ENCODE measurements at regions not wholly inside any gene's neighbourhood (a gene's known extent, or its start where the extent isn't known, plus 50 kb on each side); places are given as distances from the start of the nearest gene placed in this dataset.
A peak's percentile ranks its signal among the peaks of the same experiment; 100 is the strongest.
"Not testable (repeated sequence)": the region's sequence is repeated elsewhere in the genome, so short reads cannot be mapped to it uniquely, and the experiment has no call there.

- Histone ChIP-seq H3K36me3 (no peaks in the 10 kb centered on the region), H3K27me3 (ENCODE audit: insufficient read depth, low read depth, severe bottlenecking) (no peaks in the 10 kb centered on the region), H3K4me3 (ENCODE audit: low read depth, low read length) (no peak overlapping the region), H3K27ac (peak overlapping the region; percentile 38), H3K9me3 (ENCODE audit: severe bottlenecking) (no peaks in the 10 kb centered on the region)
- TF ChIP-seq CTCF (IDR thresholded peaks at IDR 0.05; ENCODE audit: low read depth, low read length): no peak
- no peak for DNase-seq
Measured at GRCh38 chr17:27958708-27959381, 65.7 kb upstream of the LYRM9 start.

- DNase-seq: peak; percentile 56
- H3K36me3 ChIP-seq: no peaks in the 10 kb centered on the region
Measured at GRCh38 chr17:27959382-27959709, 66.2 kb upstream of the LYRM9 start.

GRCh38 chr17:27960183-27960849 lies 67.2 kb upstream of the LYRM9 start:
- Histone ChIP-seq H3K9me3 (ENCODE audit: severe bottlenecking) (no peaks in the 10 kb centered on the region), H3K27me3 (ENCODE audit: insufficient read depth, low read depth, severe bottlenecking) (no peaks in the 10 kb centered on the region), H3K27ac (no peak overlapping the region), H3K4me3 (ENCODE audit: low read depth, low read length) (no peak overlapping the region), H3K36me3 (no peaks in the 10 kb centered on the region)
- no peak for TF ChIP-seq CTCF (IDR thresholded peaks at IDR 0.05; ENCODE audit: low read depth, low read length)
- DNase-seq: no peak

More at GRCh38 chr17:27959382-27959709, 66.2 kb upstream of the LYRM9 start:
- H3K4me3 ChIP-seq (ENCODE audit: low read depth, low read length): no peak overlapping the region
- no peaks in the 10 kb centered on the region for H3K9me3 ChIP-seq (ENCODE audit: severe bottlenecking)
- no peaks in the 10 kb centered on the region for H3K27me3 ChIP-seq (ENCODE audit: insufficient read depth, low read depth, severe bottlenecking)
- peak overlapping the region; percentile 38 for H3K27ac ChIP-seq
- no peak for TF ChIP-seq CTCF (IDR thresholded peaks at IDR 0.05; ENCODE audit: low read depth, low read length)

- not testable (repeated sequence) for H3K36me3 ChIP-seq; DNase-seq; H3K27me3 ChIP-seq (ENCODE audit: insufficient read depth, low read depth, severe bottlenecking); H3K27ac ChIP-seq; H3K9me3 ChIP-seq (ENCODE audit: severe bottlenecking); H3K4me3 ChIP-seq (ENCODE audit: low read depth, low read length)
Measured at GRCh38 chr17:27962581-27962980, 69.4 kb upstream of the LYRM9 start.

GRCh38 chr17:27965224-27965623 lies 72.1 kb upstream of the LYRM9 start:
- DNase-seq: no peak
- Histone ChIP-seq H3K36me3 (no peaks in the 10 kb centered on the region), H3K27me3 (ENCODE audit: insufficient read depth, low read depth, severe bottlenecking) (no peaks in the 10 kb centered on the region), H3K4me3 (ENCODE audit: low read depth, low read length) (no peak overlapping the region), H3K27ac (no peak overlapping the region), H3K9me3 (ENCODE audit: severe bottlenecking) (no peaks in the 10 kb centered on the region)
- no peak for TF ChIP-seq CTCF (IDR thresholded peaks at IDR 0.05; ENCODE audit: low read depth, low read length)

- no peak for TF ChIP-seq CTCF (IDR thresholded peaks at IDR 0.05; ENCODE audit: low read depth, low read length)
- DNase-seq: peak; percentile 70
- Histone ChIP-seq H3K27ac (peak overlapping the region; percentile 45), H3K27me3 (ENCODE audit: insufficient read depth, low read depth, severe bottlenecking) (no peaks in the 10 kb centered on the region), H3K4me3 (ENCODE audit: low read depth, low read length) (no peak overlapping the region), H3K36me3 (no peaks in the 10 kb centered on the region), H3K9me3 (ENCODE audit: severe bottlenecking) (no peaks in the 10 kb centered on the region)
Measured at GRCh38 chr17:27968206-27968732, 74.2 kb upstream of the NLK start.

Measured in WERI-Rb-1 (cell line).